ENCODE measurements at regions not wholly inside any gene's neighbourhood (a gene's known extent, or its start where the extent isn't known, plus 50 kb on each side); places are given as distances from the start of the nearest gene placed in this dataset.

DNA sequence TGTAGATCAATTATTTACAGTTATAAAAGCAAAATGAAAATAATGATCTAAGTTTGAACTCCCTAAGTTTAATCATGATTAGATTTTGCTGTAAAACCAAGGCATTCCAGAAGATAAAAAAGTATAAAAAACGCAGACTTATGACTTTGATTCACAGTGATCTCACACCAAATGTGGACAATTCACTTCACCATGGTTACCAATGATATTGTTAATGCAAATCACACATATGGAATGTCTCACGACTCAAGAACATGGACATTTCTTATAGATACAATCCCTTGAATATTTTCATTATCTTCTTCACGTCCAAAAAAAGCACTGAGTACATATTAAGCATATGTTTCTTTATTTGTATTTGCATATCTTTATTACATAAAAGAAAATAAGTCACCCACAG, 1054.2 kb downstream of the NAALADL2 start:
- no peak for DNase-seq (ENCODE audit: low read depth)
- TF ChIP-seq, protein P1, sequence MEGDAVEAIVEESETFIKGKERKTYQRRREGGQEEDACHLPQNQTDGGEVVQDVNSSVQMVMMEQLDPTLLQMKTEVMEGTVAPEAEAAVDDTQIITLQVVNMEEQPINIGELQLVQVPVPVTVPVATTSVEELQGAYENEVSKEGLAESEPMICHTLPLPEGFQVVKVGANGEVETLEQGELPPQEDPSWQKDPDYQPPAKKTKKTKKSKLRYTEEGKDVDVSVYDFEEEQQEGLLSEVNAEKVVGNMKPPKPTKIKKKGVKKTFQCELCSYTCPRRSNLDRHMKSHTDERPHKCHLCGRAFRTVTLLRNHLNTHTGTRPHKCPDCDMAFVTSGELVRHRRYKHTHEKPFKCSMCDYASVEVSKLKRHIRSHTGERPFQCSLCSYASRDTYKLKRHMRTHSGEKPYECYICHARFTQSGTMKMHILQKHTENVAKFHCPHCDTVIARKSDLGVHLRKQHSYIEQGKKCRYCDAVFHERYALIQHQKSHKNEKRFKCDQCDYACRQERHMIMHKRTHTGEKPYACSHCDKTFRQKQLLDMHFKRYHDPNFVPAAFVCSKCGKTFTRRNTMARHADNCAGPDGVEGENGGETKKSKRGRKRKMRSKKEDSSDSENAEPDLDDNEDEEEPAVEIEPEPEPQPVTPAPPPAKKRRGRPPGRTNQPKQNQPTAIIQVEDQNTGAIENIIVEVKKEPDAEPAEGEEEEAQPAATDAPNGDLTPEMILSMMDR (IDR thresholded peaks at IDR 0.05; ENCODE audit: insufficient read depth, low read depth, low read length): no peak
- H3K4me3 ChIP-seq (ENCODE audit: low read depth, low read length): no peak overlapping the region

DNA sequence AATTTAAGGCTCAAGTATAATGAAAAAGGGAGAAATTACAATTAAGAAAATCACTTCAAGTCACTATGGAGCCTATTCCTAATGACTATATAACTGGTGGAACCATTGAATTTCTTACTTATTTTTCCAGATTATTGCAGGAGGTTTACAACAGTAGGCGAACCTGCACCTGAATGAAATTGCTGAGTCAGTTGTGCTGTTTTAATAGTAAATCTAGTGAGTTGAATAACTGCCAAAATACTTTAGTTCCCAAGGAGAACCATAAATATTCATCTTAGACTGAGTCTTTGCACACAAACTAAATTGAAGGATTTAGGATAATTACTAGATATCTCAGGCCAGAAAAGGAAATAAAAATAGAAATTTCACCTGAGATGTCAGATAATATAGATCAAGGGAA, 1052.8 kb downstream of the NAALADL2 start:
- H3K4me3 ChIP-seq (ENCODE audit: low read depth, low read length): no peak overlapping the region

DNA sequence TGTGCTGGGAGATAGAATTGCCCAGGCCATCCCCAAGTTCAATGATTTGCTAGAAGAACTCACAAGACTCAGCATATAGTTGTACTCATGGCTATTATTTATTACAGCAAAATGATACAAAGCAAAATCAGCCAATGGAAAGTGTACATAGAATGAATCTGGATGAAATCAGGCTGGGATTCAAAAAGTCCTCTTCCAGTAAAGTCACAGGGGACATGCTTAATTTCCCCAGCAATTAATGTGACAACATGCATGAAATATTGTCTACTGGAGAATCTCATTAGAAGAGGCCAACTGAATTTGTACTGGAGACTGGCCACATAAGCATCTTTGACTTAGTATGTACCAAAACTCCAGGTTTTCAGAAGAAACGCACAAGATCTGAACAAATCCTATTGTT, 1043.1 kb downstream of the NAALADL2 start:
- TF ChIP-seq, protein P1 (IDR thresholded peaks at IDR 0.05; ENCODE audit: insufficient read depth, low read depth, low read length): no peak
- DNase-seq (ENCODE audit: low read depth): no peak

More for the DNA sequence above, 1052.8 kb downstream of the NAALADL2 start:
- TF ChIP-seq, protein P1 (IDR thresholded peaks at IDR 0.05; ENCODE audit: insufficient read depth, low read depth, low read length): no peak
- DNase-seq (ENCODE audit: low read depth): no peak

DNA sequence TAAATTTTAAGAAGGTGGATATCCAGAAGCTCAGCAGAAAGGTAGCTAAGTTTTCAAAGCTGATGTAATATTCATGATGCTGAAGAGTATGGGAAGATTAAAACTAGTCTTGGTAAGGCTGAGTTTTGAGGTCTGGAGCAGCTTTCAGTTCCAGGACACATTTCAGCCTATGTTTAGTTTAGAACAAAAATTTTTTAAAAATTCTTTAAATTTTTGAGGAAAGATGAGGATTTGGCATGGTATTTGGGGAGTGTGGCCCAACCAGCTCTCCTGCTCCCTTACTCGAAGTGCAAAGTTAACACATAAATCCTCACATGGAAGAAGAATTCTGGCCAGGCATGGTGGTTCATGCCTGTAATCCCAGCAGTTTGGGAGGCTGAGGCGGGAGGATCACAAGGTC, 1039.1 kb downstream of the NAALADL2 start:
- no peak overlapping the region for H3K4me3 ChIP-seq (ENCODE audit: low read depth, low read length)
- TF ChIP-seq, protein P1 (IDR thresholded peaks at IDR 0.05; ENCODE audit: insufficient read depth, low read depth, low read length): no peak
- no peak for DNase-seq (ENCODE audit: low read depth)

More for the DNA sequence above, 1043.1 kb downstream of the NAALADL2 start:
- no peak overlapping the region for H3K4me3 ChIP-seq (ENCODE audit: low read depth, low read length)

DNA sequence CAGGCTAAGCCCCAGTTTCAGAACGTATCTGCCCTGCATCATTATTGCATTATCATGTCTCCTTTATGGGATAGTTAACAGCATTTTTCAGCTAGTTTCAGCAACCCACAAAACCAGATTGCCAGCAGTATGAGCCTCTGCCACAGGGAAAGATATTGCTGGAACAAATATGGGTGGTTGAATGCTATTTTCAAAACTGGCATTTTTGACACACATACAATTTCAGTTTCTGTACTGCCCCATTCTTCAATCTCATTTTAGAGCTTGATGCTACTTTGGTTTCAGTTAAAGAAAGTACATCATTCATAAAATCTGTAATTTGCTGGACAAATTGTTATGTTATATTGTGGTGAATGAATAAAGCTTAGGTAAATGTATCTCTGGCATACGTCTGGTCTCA, 1037.5 kb downstream of the NAALADL2 start:
- TF ChIP-seq, protein P1 (IDR thresholded peaks at IDR 0.05; ENCODE audit: insufficient read depth, low read depth, low read length): no peak

DNA sequence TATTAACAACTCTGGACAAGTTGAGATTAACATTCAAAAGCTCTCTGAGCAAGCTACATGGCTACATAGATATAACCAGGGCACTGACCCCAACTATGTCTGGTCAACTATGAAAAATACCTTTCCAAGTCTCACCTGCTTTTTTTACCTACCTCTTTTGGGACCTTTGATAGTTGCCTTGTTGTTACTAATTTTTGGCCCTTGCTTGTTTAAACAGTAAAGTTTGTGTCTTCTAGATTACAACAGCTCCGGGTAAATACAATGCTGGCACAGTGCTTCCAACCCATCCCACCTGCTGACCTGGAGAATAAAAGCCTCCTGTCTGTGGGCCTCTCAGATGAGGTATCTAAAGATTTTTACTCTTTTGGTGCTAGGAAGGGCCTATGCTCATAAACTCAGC, 1036.6 kb downstream of the NAALADL2 start:
- DNase-seq (ENCODE audit: low read depth): no peak
- no peak overlapping the region for H3K4me3 ChIP-seq (ENCODE audit: low read depth, low read length)
- TF ChIP-seq, protein P1 (IDR thresholded peaks at IDR 0.05; ENCODE audit: insufficient read depth, low read depth, low read length): no peak

More for the DNA sequence above, 1037.5 kb downstream of the NAALADL2 start:
- no peak overlapping the region for H3K4me3 ChIP-seq (ENCODE audit: low read depth, low read length)
- DNase-seq (ENCODE audit: low read depth): no peak

DNA sequence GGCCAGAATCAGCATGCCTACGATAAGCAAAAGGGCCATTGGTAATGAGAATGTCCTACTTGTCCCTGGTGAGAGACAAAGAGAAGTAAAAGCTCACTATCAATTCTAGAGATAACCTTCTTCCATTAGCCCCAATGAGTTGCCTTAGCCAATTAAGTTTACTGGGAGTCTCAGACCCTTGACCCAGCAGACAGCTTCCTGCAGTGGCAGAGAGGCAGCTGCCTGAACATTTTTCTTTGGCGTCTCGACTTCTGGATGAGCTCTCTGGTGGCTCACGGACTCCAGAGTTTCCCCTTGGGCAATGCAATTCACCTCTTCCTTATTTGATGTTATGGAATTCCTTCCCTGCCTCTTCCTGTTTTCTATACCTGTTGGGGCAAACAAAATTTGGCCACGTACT, 1034.4 kb downstream of the NAALADL2 start:
- H3K4me3 ChIP-seq (ENCODE audit: low read depth, low read length): no peak overlapping the region
- DNase-seq (ENCODE audit: low read depth): no peak
- TF ChIP-seq, protein P1 (IDR thresholded peaks at IDR 0.05; ENCODE audit: insufficient read depth, low read depth, low read length): no peak

Measured in fibroblast of villous mesenchyme (primary cell).